Suprapubic skin (tissue), 4 donors: ENCODE measurements at regions not wholly inside any gene's neighbourhood (a gene's known extent, or its start where the extent isn't known, plus 50 kb on each side); places are given as distances from the start of the nearest gene placed in this dataset.

Experiments used
- DNase-seq, 2 donors: peaks; one replicate each; pipeline ENCODE4 v3.0.0-alpha.2; 2019; ENCODE audit warnings: low spot score in 2 of 2
- H3K27ac ChIP-seq: fragments of 200-600 bp; sonication (generic); one replicate; pipeline ENCODE4 v1.5.1; 2019
- H3K27me3 ChIP-seq: fragments of 200-600 bp; sonication (generic); one replicate; pipeline ENCODE4 v1.5.1; 2019
- H3K36me3 ChIP-seq: fragments of 200-600 bp; sonication (generic); one replicate; pipeline ENCODE4 v1.5.1; 2019
- H3K4me1 ChIP-seq: fragments of 200-600 bp; sonication (generic); one replicate; pipeline ENCODE4 v1.5.1; 2019
- H3K4me3 ChIP-seq: fragments of 200-600 bp; sonication (generic); one replicate; pipeline ENCODE4 v1.5.1; 2019; ENCODE audit warnings: mild to moderate bottlenecking
- H3K9me3 ChIP-seq: fragments of 200-600 bp; sonication (generic); one replicate; pipeline ENCODE4 v1.5.1; 2019
- EP300 ChIP-seq: sonication (generic); formaldehyde crosslinking; IDR thresholded peaks from one replicate; pipeline ENCODE4 v1.6.1; 2017; ENCODE audit warnings: antibody characterized with exemption
- POLR2A ChIP-seq, 2 donors: fragments of 450-650 bp; IDR thresholded peaks; one replicate each; pipeline ENCODE4 v1.6.1; 2017; ENCODE audit warnings: antibody characterized with exemption in 2 of 2, mild to moderate bottlenecking in 2 of 2, moderate library complexity in 2 of 2
- POLR2AphosphoS5 ChIP-seq, 3 donors: sonication (generic); formaldehyde crosslinking; IDR thresholded peaks; one replicate each; pipeline ENCODE4 v1.6.1; 2017; ENCODE audit warnings: antibody characterized with exemption in 3 of 3
- WGBS: methylation state at CpG from one replicate; pipeline ENCODE4 v1.1.5; 2018; 5-methylcytosine and 5-hydroxymethylcytosine counted together
- TF ChIP-seq, protein P1 (sequence below), 2 donors: fragments of 200-600 bp in 1 of 2; fragments of 450-650 bp in 1 of 2; sonication (generic) in 1 of 2; IDR thresholded peaks; one replicate each; pipeline ENCODE4 v1.5.1; 2016 to 2019; ENCODE audit warnings: antibody characterized with exemption in 2 of 2, mild to moderate bottlenecking in 1 of 2, moderate library complexity in 1 of 2

DNA sequence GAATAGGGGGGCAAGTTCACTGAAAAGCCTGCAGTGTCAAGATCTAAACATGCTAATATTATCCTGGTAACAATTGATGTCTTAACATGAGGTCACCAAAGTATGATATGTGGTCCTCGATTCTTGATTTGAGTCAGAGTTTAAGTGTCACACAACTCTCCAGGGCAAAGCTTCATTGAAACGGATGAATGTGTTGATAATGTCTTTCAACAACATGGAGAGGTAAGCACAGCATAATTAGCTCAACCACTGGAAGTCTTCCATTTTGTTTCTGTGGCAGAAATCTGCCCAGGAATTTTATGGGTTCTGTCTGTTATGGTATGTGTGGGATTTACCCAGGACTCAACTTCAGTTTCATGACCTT is 591.5 kb downstream of the ZNF385D start:
- H3K36me3 ChIP-seq: no peaks in the 10 kb centered on the region
- TF ChIP-seq, protein P1, sequence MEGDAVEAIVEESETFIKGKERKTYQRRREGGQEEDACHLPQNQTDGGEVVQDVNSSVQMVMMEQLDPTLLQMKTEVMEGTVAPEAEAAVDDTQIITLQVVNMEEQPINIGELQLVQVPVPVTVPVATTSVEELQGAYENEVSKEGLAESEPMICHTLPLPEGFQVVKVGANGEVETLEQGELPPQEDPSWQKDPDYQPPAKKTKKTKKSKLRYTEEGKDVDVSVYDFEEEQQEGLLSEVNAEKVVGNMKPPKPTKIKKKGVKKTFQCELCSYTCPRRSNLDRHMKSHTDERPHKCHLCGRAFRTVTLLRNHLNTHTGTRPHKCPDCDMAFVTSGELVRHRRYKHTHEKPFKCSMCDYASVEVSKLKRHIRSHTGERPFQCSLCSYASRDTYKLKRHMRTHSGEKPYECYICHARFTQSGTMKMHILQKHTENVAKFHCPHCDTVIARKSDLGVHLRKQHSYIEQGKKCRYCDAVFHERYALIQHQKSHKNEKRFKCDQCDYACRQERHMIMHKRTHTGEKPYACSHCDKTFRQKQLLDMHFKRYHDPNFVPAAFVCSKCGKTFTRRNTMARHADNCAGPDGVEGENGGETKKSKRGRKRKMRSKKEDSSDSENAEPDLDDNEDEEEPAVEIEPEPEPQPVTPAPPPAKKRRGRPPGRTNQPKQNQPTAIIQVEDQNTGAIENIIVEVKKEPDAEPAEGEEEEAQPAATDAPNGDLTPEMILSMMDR (IDR thresholded peaks at IDR 0.05): no peak
- no peak for TF ChIP-seq POLR2A (IDR thresholded peaks at IDR 0.05)
- no peaks in the 10 kb centered on the region for H3K27me3 ChIP-seq
- no peak for DNase-seq
- H3K27ac ChIP-seq: no peak overlapping the region
- H3K4me1 ChIP-seq: no peaks in the 10 kb centered on the region
- 71% methylated on average over 2 of the region's 2 CpGs for WGBS
- no peak overlapping the region for H3K4me3 ChIP-seq
- H3K9me3 ChIP-seq: no peaks in the 10 kb centered on the region

DNA sequence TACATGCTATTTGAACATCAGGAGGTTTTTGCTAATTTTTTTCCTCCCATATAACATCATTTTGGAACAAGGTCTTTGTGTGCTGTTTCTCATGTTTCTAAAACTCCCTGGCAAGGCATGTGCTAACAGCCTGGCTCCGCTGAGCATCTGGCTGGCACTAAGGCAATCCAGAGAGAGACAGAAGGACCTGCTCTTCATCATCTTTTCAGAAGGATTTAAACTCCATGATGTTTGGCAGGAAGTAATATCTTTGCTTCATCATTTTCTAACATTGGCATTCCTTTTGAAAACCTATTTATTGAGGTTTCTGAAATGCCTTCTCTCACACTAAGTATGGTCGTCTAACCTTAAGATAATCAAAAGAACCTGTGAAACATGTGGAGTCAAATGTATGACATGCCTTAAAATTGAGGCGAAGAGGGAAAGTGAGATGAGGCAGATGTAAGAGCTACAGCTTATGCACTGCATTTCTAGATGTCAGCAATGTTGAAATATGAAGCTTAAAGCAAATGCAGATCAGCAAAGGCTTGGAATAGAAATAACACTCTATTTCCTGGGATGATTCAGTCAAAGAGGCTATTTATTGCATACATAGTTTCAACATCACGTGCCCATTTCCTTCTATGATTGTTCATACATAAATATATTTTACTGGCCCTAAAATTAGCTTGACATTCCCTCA is 592.0 kb downstream of the ZNF385D start:
- no peaks in the 10 kb centered on the region for H3K36me3 ChIP-seq
- WGBS: 42% methylated on average over 4 of the region's 4 CpGs

DNA sequence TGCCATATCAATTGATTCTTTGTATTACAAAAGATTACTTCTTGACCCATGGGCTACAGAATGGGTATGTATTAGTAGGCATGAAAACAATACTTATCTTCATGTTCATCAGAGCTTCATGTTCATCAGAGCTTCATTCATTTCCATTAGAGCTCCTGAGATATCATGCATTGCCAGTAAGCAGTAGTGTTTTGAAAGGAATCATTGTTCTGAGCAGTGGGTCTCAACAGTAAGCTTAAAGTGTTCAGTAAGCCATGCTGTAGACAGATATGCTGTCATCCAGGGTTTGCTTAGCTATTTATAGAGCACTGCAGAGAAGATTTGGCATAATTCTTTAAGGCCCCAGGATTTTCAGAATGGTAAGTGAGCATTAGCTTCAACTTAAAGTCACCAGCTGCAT is 596.1 kb downstream of the ZNF385D start:
- TF ChIP-seq EP300: no peak
- H3K4me1 ChIP-seq: no peaks in the 10 kb centered on the region
- H3K4me3 ChIP-seq: no peak overlapping the region
- no peaks in the 10 kb centered on the region for H3K9me3 ChIP-seq
- no peak overlapping the region for H3K27ac ChIP-seq
- H3K27me3 ChIP-seq: no peaks in the 10 kb centered on the region
- H3K36me3 ChIP-seq: no peaks in the 10 kb centered on the region
- DNase-seq: no peak

More for the DNA sequence above, 592.0 kb downstream of the ZNF385D start:
- TF ChIP-seq POLR2AphosphoS5 (IDR thresholded peaks at IDR 0.05): no peak
- TF ChIP-seq, protein P1 (IDR thresholded peaks at IDR 0.05): no peak
- TF ChIP-seq POLR2A (IDR thresholded peaks at IDR 0.05): no peak
- no peak for TF ChIP-seq EP300
- H3K27me3 ChIP-seq: no peaks in the 10 kb centered on the region
- H3K27ac ChIP-seq: no peak overlapping the region
- H3K4me1 ChIP-seq: no peaks in the 10 kb centered on the region
- no peaks in the 10 kb centered on the region for H3K9me3 ChIP-seq
- H3K4me3 ChIP-seq: no peak overlapping the region
- no peak for DNase-seq

DNA sequence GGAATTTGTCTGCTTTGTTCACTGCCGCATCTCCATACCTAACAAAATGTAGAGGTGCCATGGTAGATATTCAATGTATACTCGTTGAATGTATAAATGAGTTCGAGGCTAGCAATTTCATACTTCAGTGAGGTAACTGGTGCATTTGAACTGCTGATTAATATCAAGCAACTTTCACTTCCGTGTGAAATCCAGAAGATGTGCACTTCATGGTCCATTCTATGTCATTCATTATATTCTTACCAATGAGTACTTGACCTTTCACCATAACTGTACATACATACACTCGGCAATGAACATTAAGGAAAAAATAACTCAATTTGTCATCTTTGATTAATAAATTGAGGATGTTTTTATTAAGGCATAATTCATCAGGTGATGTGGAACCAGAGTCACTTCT is 598.5 kb downstream of the ZNF385D start:
- no peaks in the 10 kb centered on the region for H3K4me1 ChIP-seq

DNA sequence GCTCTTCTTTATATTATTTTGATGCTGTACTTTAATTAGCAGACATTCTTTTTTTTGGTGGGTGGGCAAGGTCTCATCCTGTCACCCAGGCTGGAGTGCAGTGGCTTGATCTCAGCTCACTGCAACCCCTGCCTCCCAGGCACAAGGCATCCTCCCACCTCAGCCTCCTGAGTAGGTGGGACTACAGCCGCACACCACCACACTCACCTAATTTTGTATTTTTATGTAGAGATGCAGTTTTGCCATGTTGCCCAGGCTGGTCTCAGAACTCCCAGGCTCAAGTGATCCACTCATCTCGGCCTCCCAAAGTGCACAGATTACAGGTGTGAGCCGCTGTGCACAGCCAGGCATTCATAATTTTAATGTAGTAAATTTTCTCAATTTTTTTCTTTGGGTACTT is 608.1 kb downstream of the ZNF385D start:
- no peak overlapping the region for H3K27ac ChIP-seq
- no peak for DNase-seq
- H3K4me3 ChIP-seq: no peak overlapping the region
- no peaks in the 10 kb centered on the region for H3K4me1 ChIP-seq
- TF ChIP-seq, protein P1 (IDR thresholded peaks at IDR 0.05): no peak
- no peak for TF ChIP-seq POLR2AphosphoS5 (IDR thresholded peaks at IDR 0.05)
- TF ChIP-seq POLR2A (IDR thresholded peaks at IDR 0.05): no peak
- TF ChIP-seq EP300: no peak
- H3K36me3 ChIP-seq: no peaks in the 10 kb centered on the region
- H3K27me3 ChIP-seq: no peaks in the 10 kb centered on the region
- peaks cover 8% of the 10 kb centered on the region for H3K9me3 ChIP-seq
- WGBS: 74% methylated on average over 3 of the region's 3 CpGs

More for the DNA sequence above, 598.5 kb downstream of the ZNF385D start:
- Histone ChIP-seq H3K36me3 (no peaks in the 10 kb centered on the region), H3K9me3 (no peaks in the 10 kb centered on the region), H3K27me3 (no peaks in the 10 kb centered on the region), H3K27ac (no peak overlapping the region), H3K4me3 (no peak overlapping the region)
- no peak for TF ChIP-seq POLR2AphosphoS5 (IDR thresholded peaks at IDR 0.05)
- TF ChIP-seq EP300: no peak
- TF ChIP-seq, protein P1 (IDR thresholded peaks at IDR 0.05): no peak
- no peak for TF ChIP-seq POLR2A (IDR thresholded peaks at IDR 0.05)
- no peak for DNase-seq
- 79% methylated on average over 5 of the region's 5 CpGs for WGBS

DNA sequence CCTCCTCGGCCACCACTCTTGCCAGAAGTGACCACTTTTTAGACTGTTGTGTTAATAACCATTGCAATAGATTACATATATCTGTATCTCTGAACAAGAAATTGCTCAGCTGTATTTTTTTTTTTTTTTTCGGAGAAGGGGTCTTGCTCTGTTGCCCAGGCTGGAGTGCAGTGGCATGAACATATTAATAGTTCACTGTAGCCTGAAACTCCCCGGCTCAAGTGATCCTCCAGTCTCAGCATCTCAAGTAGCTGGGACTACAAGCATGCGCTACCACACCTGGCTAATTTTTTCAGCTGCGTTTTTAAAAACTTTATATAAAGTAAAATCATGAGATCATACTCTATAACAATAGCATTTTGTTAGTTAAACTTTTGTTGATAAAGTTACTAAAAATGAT is 609.0 kb downstream of the ZNF385D start:
- peaks cover 8% of the 10 kb centered on the region for H3K9me3 ChIP-seq
- H3K4me3 ChIP-seq: no peak overlapping the region
- no peaks in the 10 kb centered on the region for H3K36me3 ChIP-seq
- no peak for TF ChIP-seq POLR2A (IDR thresholded peaks at IDR 0.05)
- TF ChIP-seq, protein P1 (IDR thresholded peaks at IDR 0.05): no peak
- TF ChIP-seq POLR2AphosphoS5 (IDR thresholded peaks at IDR 0.05): no peak
- TF ChIP-seq EP300: no peak
- H3K4me1 ChIP-seq: no peaks in the 10 kb centered on the region
- H3K27ac ChIP-seq: no peak overlapping the region
- no peaks in the 10 kb centered on the region for H3K27me3 ChIP-seq
- no peak for DNase-seq
- 85% methylated on average over 5 of the region's 5 CpGs for WGBS
